GM12891 (cell line): ENCODE measurements at regions not wholly inside any gene's neighbourhood (a gene's known extent, or its start where the extent isn't known, plus 50 kb on each side); places are given as distances from the start of the nearest gene placed in this dataset.

ENCODE experiments used
- POLR2A ChIP-seq: IDR thresholded peaks from 2 replicates; pipeline ENCODE4 v1.6.1; 2011; ENCODE audit warnings: low read depth, low read length, control low read depth
- TAF1 ChIP-seq: IDR thresholded peaks from 2 replicates; pipeline ENCODE4 v1.6.1; 2011; ENCODE audit warnings: low read depth, low read length, control low read depth

- no peak for TF ChIP-seq POLR2A
- TF ChIP-seq TAF1, result no peak
These were observed 262.6 kb downstream of the MAP2K6 start for GRCh38 chr17:69677130-69677529.
